IMR-90 (cell line): ENCODE measurements at regions not wholly inside any gene's neighbourhood (a gene's known extent, or its start where the extent isn't known, plus 50 kb on each side); places are given as distances from the start of the nearest gene placed in this dataset.

Experiments
- ATAC-seq: fragments of 200-7000 bp; cut with Tn5 transposase; 2 replicates; pipeline ENCODE4 v1.9.1; 2020; ENCODE audit warnings: low read depth, mild to moderate bottlenecking, moderate library complexity
- BruUV-seq: library from RNA; stranded (reverse); fragments of 400-500 nt; replicated peaks from 2 replicates; lab custom pipeline; 2021; lab: Mats Ljungman, UMichigan
- CTCF ChIA-PET: fragments of 300-600 bp; formaldehyde crosslinking; extraction: SDS; loops from one replicate; lab custom pipeline; 2021; ENCODE audit warnings: antibody characterized with exemption; lab: Yijun Ruan, JAX
- POLR2A ChIA-PET: fragments of 300-600 bp; sonication (Branson Sonifier 250); formaldehyde crosslinking; loops from one replicate; lab custom pipeline; 2022; ENCODE audit warnings: antibody characterized with exemption; ENCODE audit not compliant: unreplicated experiment; lab: Charles Lee
- DNase-seq: peaks from one replicate; pipeline ENCODE4 v3.0.0; 2013
- H2AFZ ChIP-seq: replicated peaks from 2 replicates; pipeline ENCODE3; 2013; ENCODE audit warnings: low read length, mild to moderate bottlenecking; ENCODE audit not compliant: poor library complexity
- H2AK5ac ChIP-seq: 2 replicates; pipeline ENCODE4 v1.6.1; 2013; ENCODE audit warnings: low read depth, low read length, inconsistent platforms
- H2AK9ac ChIP-seq: replicated peaks from 2 replicates; pipeline ENCODE3; 2013; ENCODE audit warnings: mild to moderate bottlenecking, low read depth, low read length, moderate library complexity; ENCODE audit not compliant: poor library complexity
- H2BK120ac ChIP-seq: 2 replicates; pipeline ENCODE4 v1.6.1; 2013; ENCODE audit warnings: low read depth, low read length, inconsistent platforms
- H2BK15ac ChIP-seq: 3 replicates; pipeline ENCODE4 v1.6.1; 2013; ENCODE audit warnings: low read depth, low read length, inconsistent platforms
- H2BK20ac ChIP-seq: 2 replicates; pipeline ENCODE4 v1.6.1; 2013; ENCODE audit warnings: low read depth, mild to moderate bottlenecking, inconsistent platforms, low read length, moderate library complexity
- H2BK5ac ChIP-seq: 2 replicates; pipeline ENCODE4 v1.6.1; 2013; ENCODE audit warnings: mild to moderate bottlenecking, low read depth, low read length, inconsistent platforms; ENCODE audit not compliant: poor library complexity, severe bottlenecking
- H3K14ac ChIP-seq: replicated peaks from 2 replicates; pipeline ENCODE4 v1.6.1; 2013; ENCODE audit warnings: low read depth, low read length, inconsistent platforms
- H3K18ac ChIP-seq: 2 replicates; pipeline ENCODE4 v1.6.1; 2013; ENCODE audit warnings: low read depth, low read length, control low read depth
- H3K23ac ChIP-seq: 2 replicates; pipeline ENCODE4 v1.6.1; 2013; ENCODE audit warnings: low read depth, low read length, inconsistent platforms
- H3K27ac ChIP-seq: 2 replicates; pipeline ENCODE4 v1.5.1; 2013; ENCODE audit warnings: mild to moderate bottlenecking, control low read depth, low read length; ENCODE audit not compliant: insufficient read depth
- H3K27me3 ChIP-seq: 2 replicates; pipeline ENCODE4 v1.6.1; 2013; ENCODE audit warnings: low read length; ENCODE audit not compliant: control insufficient read depth, insufficient read depth
- H3K36me3 ChIP-seq: 2 replicates; pipeline ENCODE4 v1.6.1; 2013; ENCODE audit warnings: low read length, mixed read lengths; ENCODE audit not compliant: control insufficient read depth, insufficient read depth
- H3K4ac ChIP-seq: 2 replicates; pipeline ENCODE4 v1.6.1; 2013; ENCODE audit warnings: low read depth, low read length, inconsistent platforms
- H3K4me1 ChIP-seq: 2 replicates; pipeline ENCODE4 v1.6.1; 2013; ENCODE audit warnings: low read length, mixed read lengths; ENCODE audit not compliant: control insufficient read depth, insufficient read depth
- H3K4me2 ChIP-seq: 2 replicates; pipeline ENCODE4 v1.6.1; 2013; ENCODE audit warnings: low read depth, mild to moderate bottlenecking, control low read depth, low read length, moderate library complexity
- H3K4me3 ChIP-seq: 2 replicates; pipeline ENCODE4 v1.5.1; 2013; ENCODE audit warnings: low read depth, mild to moderate bottlenecking, control low read depth, low read length, moderate library complexity; ENCODE audit not compliant: insufficient read depth
- H3K56ac ChIP-seq: 2 replicates; pipeline ENCODE4 v1.6.1; 2013; ENCODE audit warnings: low read length, inconsistent platforms; ENCODE audit not compliant: insufficient read depth; ENCODE audit errors: extremely low read depth
- H3K79me1 ChIP-seq, 2 experiments: 2 replicates each; pipeline ENCODE4 v1.6.1; 2013; ENCODE audit warnings: low read length in 2 of 2, inconsistent platforms in 1 of 2, low read depth in 1 of 2
- H3K9ac ChIP-seq: 2 replicates; pipeline ENCODE4 v1.6.1; 2013; ENCODE audit warnings: low read depth, low read length, control low read depth
- H3K9me1 ChIP-seq: 2 replicates; pipeline ENCODE4 v1.6.1; 2013; ENCODE audit warnings: low read length, inconsistent platforms; ENCODE audit not compliant: insufficient read depth
- H3K9me3 ChIP-seq: 2 replicates; pipeline ENCODE4 v1.6.1; 2013; ENCODE audit warnings: low read length; ENCODE audit not compliant: control insufficient read depth, insufficient read depth
- H4K20me1 ChIP-seq: 2 replicates; pipeline ENCODE4 v1.6.1; 2013; ENCODE audit warnings: low read length, inconsistent platforms; ENCODE audit not compliant: insufficient read depth
- H4K5ac ChIP-seq: 2 replicates; pipeline ENCODE4 v1.6.1; 2013; ENCODE audit warnings: mild to moderate bottlenecking, low read depth, low read length, control low read depth
- H4K8ac ChIP-seq, 2 experiments: 2 replicates each; pipeline ENCODE4 v1.6.1; 2013; ENCODE audit warnings: low read depth in 2 of 2, low read length in 2 of 2, control low read depth in 1 of 2, inconsistent platforms in 1 of 2
- H4K91ac ChIP-seq: 2 replicates; pipeline ENCODE4 v1.6.1; 2013; ENCODE audit warnings: low read depth, low read length, inconsistent platforms; ENCODE audit not compliant: insufficient read depth
- BHLHE40 ChIP-seq: fragments of 150-350 bp; IDR thresholded peaks from 2 replicates; pipeline ENCODE4 v1.6.1; 2016; ENCODE audit warnings: mild to moderate bottlenecking, low read depth, low read length
- CHD1 ChIP-seq: IDR thresholded peaks from 2 replicates; pipeline ENCODE4 v1.6.1; 2012; ENCODE audit warnings: low read depth, low read length, improper control_type of control experiment
- CTCF ChIP-seq: conservative IDR thresholded peaks from 2 replicates; pipeline ENCODE4 v1.5.1; 2012; ENCODE audit warnings: mild to moderate bottlenecking, low read depth, low read length, improper control_type of control experiment
- ELK1 ChIP-seq: fragments of 150-350 bp; IDR thresholded peaks from 2 replicates; pipeline ENCODE4 v1.6.1; 2016; ENCODE audit warnings: low read depth, mild to moderate bottlenecking, low read length, moderate library complexity, borderline replicate concordance
- FOS ChIP-seq: fragments of 150-350 bp; IDR thresholded peaks from 2 replicates; pipeline ENCODE4 v1.6.1; 2016; ENCODE audit warnings: low read depth, low read length
- MAFK ChIP-seq: IDR thresholded peaks from 2 replicates; pipeline ENCODE4 v1.6.1; 2012; ENCODE audit warnings: low read depth, low read length, improper control_type of control experiment
- NFE2L2 ChIP-seq: fragments of 150-350 bp; IDR thresholded peaks from 2 replicates; pipeline ENCODE4 v1.6.1; 2016; ENCODE audit warnings: low read depth, mild to moderate bottlenecking, low read length
- RCOR1 ChIP-seq: IDR thresholded peaks from 2 replicates; pipeline ENCODE4 v1.6.1; 2012; ENCODE audit warnings: mild to moderate bottlenecking, low read length, improper control_type of control experiment; ENCODE audit not compliant: insufficient replicate concordance
- RFX5 ChIP-seq: IDR thresholded peaks from 2 replicates; pipeline ENCODE4 v1.8.0; 2012; ENCODE audit warnings: low read depth, mild to moderate bottlenecking, low read length, moderate library complexity
- USF2 ChIP-seq: fragments of 150-350 bp; IDR thresholded peaks from 2 replicates; pipeline ENCODE4 v1.6.1; 2017; ENCODE audit warnings: mild to moderate bottlenecking, antibody characterized with exemption, low read length, low read depth
- dilution Hi-C: fragments of 300-500 bp; cut with HindIII; formaldehyde crosslinking; loops from one replicate; pipeline ENCODE4 v1.14.3; 2018; ENCODE audit warnings: low sequenced_read_pairs; ENCODE audit not compliant: unreplicated experiment
- in situ Hi-C: fragments of 300-500 bp; cut with MboI; formaldehyde crosslinking; loops from 3 replicates; pipeline ENCODE4 v1.14.3; 2019; ENCODE audit warnings: low sequenced_read_pairs, inconsistent platforms, mixed read lengths
- intact Hi-C: fragments of 100-400 bp; cut with micrococcal nuclease; formaldehyde crosslinking; loops from 2 replicates; pipeline ENCODE4 v1.10.0; 2022

- no peak overlapping the region for H2AFZ ChIP-seq
- TF ChIP-seq NFE2L2 (no peak), USF2 (no peak), FOS (no peak), ELK1 (no peak), MAFK (no peak), RCOR1 (no peak), BHLHE40 (no peak), RFX5 (no peak), CTCF (no peak), CHD1 (no peak)
- H4K5ac ChIP-seq: no peak overlapping the region
- no peak overlapping the region for H2BK5ac ChIP-seq
- no peaks in the 10 kb centered on the region; the same call in 1 of the 2 replicates for H3K9me3 ChIP-seq
- no peak overlapping the region for H3K18ac ChIP-seq
- ATAC-seq (no peak), DNase-seq (no peak)
- no peak overlapping the region for H3K9ac ChIP-seq
- H3K56ac ChIP-seq: no peak overlapping the region
- H3K4me2 ChIP-seq: no peak overlapping the region
- BruUV-seq: no TSS peak
- intact Hi-C loops (no loop called here), in situ Hi-C loops (no loop called here), dilution Hi-C loops (no loop called here)
- no peaks in the 10 kb centered on the region for H3K4me1 ChIP-seq
- no peak overlapping the region for H4K91ac ChIP-seq
- H4K8ac ChIP-seq: no peak overlapping the region
- H4K20me1 ChIP-seq: no peaks in the 10 kb centered on the region
- H2BK20ac ChIP-seq: no peak overlapping the region
- H2BK120ac ChIP-seq: no peak overlapping the region
- H2BK15ac ChIP-seq: no peak overlapping the region
- ChIA-PET CTCF (no interaction called here), POLR2A (no interaction called here)
- H3K27ac ChIP-seq: no peak overlapping the region
- H3K27me3 ChIP-seq: no peaks in the 10 kb centered on the region
- H3K36me3 ChIP-seq: no peaks in the 10 kb centered on the region
- H2AK5ac ChIP-seq: no peak overlapping the region
- no peak overlapping the region for H3K23ac ChIP-seq
- H3K4ac ChIP-seq: no peak overlapping the region
- H3K4me3 ChIP-seq: no peak overlapping the region
- no peak overlapping the region for H3K14ac ChIP-seq
- no peaks in the 10 kb centered on the region for H3K79me1 ChIP-seq
- no peak overlapping the region for H2AK9ac ChIP-seq
- H3K9me1 ChIP-seq: no peaks in the 10 kb centered on the region
Observed at GRCh38 chr12:40586823-40587222, 105.4 kb upstream of the CNTN1 start.
